Body of pancreas (tissue), 4 donors: ENCODE measurements at regions not wholly inside any gene's neighbourhood (a gene's known extent, or its start where the extent isn't known, plus 50 kb on each side); places are given as distances from the start of the nearest gene placed in this dataset.

Source experiments
- POLR2A ChIP-seq, 3 donors: fragments of 450-650 bp; IDR thresholded peaks; one replicate each; pipeline ENCODE4 v1.6.1; 2016; ENCODE audit warnings: antibody characterized with exemption in 3 of 3, mild to moderate bottlenecking in 2 of 3
- TF ChIP-seq, protein P1 (sequence below), 7 experiments: fragments of 450-650 bp in 4 of 7; fragments of 200-600 bp in 3 of 7; sonication (generic) in 3 of 7; IDR thresholded peaks; one replicate each; pipeline ENCODE4 v1.5.1; 2016 to 2019; ENCODE audit warnings: antibody characterized with exemption in 7 of 7

DNA sequence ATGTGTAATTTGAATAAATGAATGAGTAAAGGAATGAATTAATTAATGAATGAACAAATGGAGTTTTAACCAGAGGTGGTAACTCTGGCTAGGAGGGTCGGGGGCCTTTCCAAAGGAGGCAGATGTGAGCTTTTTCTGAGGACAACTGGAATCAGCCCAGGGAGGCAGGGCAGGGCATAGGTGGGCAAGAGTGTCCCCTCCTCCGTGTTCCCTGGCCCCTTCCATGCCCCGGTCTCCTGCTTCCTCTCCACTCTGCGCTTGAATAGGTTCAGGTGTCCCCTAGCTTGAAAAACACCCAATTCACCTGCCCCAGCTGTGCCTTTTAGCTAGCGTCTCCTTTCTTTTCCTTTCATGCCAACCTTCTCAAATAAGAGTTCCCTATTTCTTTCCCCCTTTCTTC, 473.1 kb downstream of the CDH26 start:
- TF ChIP-seq, protein P1, sequence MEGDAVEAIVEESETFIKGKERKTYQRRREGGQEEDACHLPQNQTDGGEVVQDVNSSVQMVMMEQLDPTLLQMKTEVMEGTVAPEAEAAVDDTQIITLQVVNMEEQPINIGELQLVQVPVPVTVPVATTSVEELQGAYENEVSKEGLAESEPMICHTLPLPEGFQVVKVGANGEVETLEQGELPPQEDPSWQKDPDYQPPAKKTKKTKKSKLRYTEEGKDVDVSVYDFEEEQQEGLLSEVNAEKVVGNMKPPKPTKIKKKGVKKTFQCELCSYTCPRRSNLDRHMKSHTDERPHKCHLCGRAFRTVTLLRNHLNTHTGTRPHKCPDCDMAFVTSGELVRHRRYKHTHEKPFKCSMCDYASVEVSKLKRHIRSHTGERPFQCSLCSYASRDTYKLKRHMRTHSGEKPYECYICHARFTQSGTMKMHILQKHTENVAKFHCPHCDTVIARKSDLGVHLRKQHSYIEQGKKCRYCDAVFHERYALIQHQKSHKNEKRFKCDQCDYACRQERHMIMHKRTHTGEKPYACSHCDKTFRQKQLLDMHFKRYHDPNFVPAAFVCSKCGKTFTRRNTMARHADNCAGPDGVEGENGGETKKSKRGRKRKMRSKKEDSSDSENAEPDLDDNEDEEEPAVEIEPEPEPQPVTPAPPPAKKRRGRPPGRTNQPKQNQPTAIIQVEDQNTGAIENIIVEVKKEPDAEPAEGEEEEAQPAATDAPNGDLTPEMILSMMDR (IDR thresholded peaks at IDR 0.05) = no peak
- TF ChIP-seq POLR2A (IDR thresholded peaks at IDR 0.05) = no peak
